Neural progenitor cell (in vitro differentiated cells): ENCODE measurements at regions not wholly inside any gene's neighbourhood (a gene's known extent, or its start where the extent isn't known, plus 50 kb on each side); places are given as distances from the start of the nearest gene placed in this dataset.

Source experiments
- DNase-seq: peaks from one replicate; pipeline ENCODE4 v3.0.0-alpha.2; 2016; ENCODE audit warnings: low spot score
- H2AFZ ChIP-seq: fragments of 200-600 bp; sonication (generic); replicated peaks from 2 replicates; pipeline ENCODE4 v1.6.1; 2016; ENCODE audit warnings: antibody characterized with exemption
- H3F3A ChIP-seq: fragments of 200-600 bp; sonication (generic); 2 replicates; pipeline ENCODE4 v1.6.1; 2016; ENCODE audit warnings: antibody characterized with exemption, low read depth
- H3K27ac ChIP-seq: fragments of 200-600 bp; sonication (generic); 2 replicates; pipeline ENCODE4 v1.5.1; 2016; ENCODE audit warnings: mild to moderate bottlenecking
- H3K27me3 ChIP-seq: fragments of 200-600 bp; sonication (generic); 2 replicates; pipeline ENCODE4 v1.6.1; 2016; ENCODE audit warnings: mild to moderate bottlenecking, moderate library complexity
- H3K36me3 ChIP-seq: fragments of 200-600 bp; sonication (generic); 2 replicates; pipeline ENCODE4 v1.5.1; 2016
- H3K4me1 ChIP-seq: fragments of 200-600 bp; sonication (generic); 2 replicates; pipeline ENCODE4 v1.6.1; 2016; ENCODE audit warnings: mixed run types
- H3K4me2 ChIP-seq: fragments of 200-600 bp; sonication (generic); 2 replicates; pipeline ENCODE4 v1.6.1; 2016
- H3K4me3 ChIP-seq: fragments of 200-600 bp; sonication (generic); 2 replicates; pipeline ENCODE4 v1.5.1; 2016
- H3K79me2 ChIP-seq: fragments of 200-600 bp; sonication (generic); 2 replicates; pipeline ENCODE4 v1.6.1; 2016; ENCODE audit warnings: low read depth
- H3K9ac ChIP-seq: fragments of 200-600 bp; sonication (generic); 2 replicates; pipeline ENCODE4 v1.6.1; 2016
- H3K9me3 ChIP-seq: fragments of 200-600 bp; sonication (generic); 2 replicates; pipeline ENCODE4 v1.5.1; 2016; ENCODE audit warnings: low read depth
- H4K20me1 ChIP-seq: fragments of 200-600 bp; sonication (generic); 2 replicates; pipeline ENCODE4 v1.6.1; 2016; ENCODE audit warnings: low read depth
- H3K27ac Mint-ChIP-seq: 3 replicates; pipeline ENCODE4 v1.8.0; 2021; ENCODE audit warnings: mixed read lengths
- H3K27me3 Mint-ChIP-seq: 2 replicates; pipeline ENCODE4 v1.8.0; 2022; ENCODE audit warnings: low read depth, mild to moderate bottlenecking, inconsistent platforms, moderate library complexity, mixed read lengths; ENCODE audit not compliant: insufficient read depth
- H3K36me3 Mint-ChIP-seq: 3 replicates; pipeline ENCODE4 v1.8.0; 2021; ENCODE audit warnings: mixed read lengths
- H3K4me1 Mint-ChIP-seq: 3 replicates; pipeline ENCODE4 v1.8.0; 2021; ENCODE audit warnings: mixed read lengths
- H3K4me3 Mint-ChIP-seq: 3 replicates; pipeline ENCODE4 v1.8.0; 2021; ENCODE audit warnings: mild to moderate bottlenecking, moderate library complexity, mixed read lengths
- H3K9me3 Mint-ChIP-seq: 3 replicates; pipeline ENCODE4 v1.8.0; 2020; ENCODE audit warnings: mixed read lengths
- CTCF ChIP-seq: fragments of 200-600 bp; sonication (generic); IDR thresholded peaks from 2 replicates; pipeline ENCODE4 v1.5.1; 2017; ENCODE audit warnings: antibody characterized with exemption, mild to moderate bottlenecking
- EZH2 ChIP-seq: fragments of 200-600 bp; sonication (generic); IDR thresholded peaks from 2 replicates; pipeline ENCODE4 v1.6.1; 2017; ENCODE audit warnings: antibody characterized with exemption, mild to moderate bottlenecking, moderate library complexity
- EZH2phosphoT487 ChIP-seq: fragments of 200-600 bp; sonication (generic); IDR thresholded peaks from 2 replicates; pipeline ENCODE4 v1.6.1; 2017; ENCODE audit warnings: antibody characterized with exemption

GRCh38 chr6:167392631-167393316, 67.9 kb downstream of the TTLL2 start:
- no peaks in the 10 kb centered on the region for H4K20me1 ChIP-seq
- no peak overlapping the region for H3K4me3 ChIP-seq
- H3F3A ChIP-seq, result no peaks in the 10 kb centered on the region
- H3K4me2 ChIP-seq, result no peak overlapping the region
- DNase-seq, result peak; percentile 1
- no peak overlapping the region for H3K27ac ChIP-seq
- H3K4me1 ChIP-seq, result no peaks in the 10 kb centered on the region
- Mint-ChIP-seq H3K27ac (no peak overlapping the region), H3K36me3 (no peaks in the 10 kb centered on the region), H3K27me3 (peaks cover 4% of the 10 kb centered on the region), H3K9me3 (peaks cover 3% of the 10 kb centered on the region), H3K4me3 (peak overlapping the region; percentile 66), H3K4me1 (no peaks in the 10 kb centered on the region)
- no peaks in the 10 kb centered on the region for H3K36me3 ChIP-seq
- no peaks in the 10 kb centered on the region for H3K9me3 ChIP-seq
- H2AFZ ChIP-seq, result no peak overlapping the region
- TF ChIP-seq EZH2 (no peak), EZH2phosphoT487 (no peak), CTCF (no peak)
- H3K79me2 ChIP-seq, result no peaks in the 10 kb centered on the region
- H3K27me3 ChIP-seq, result no peaks in the 10 kb centered on the region
- no peak overlapping the region for H3K9ac ChIP-seq

GRCh38 chr6:167393731-167394130, 68.8 kb downstream of the TTLL2 start:
- no peaks in the 10 kb centered on the region for H4K20me1 ChIP-seq
- Mint-ChIP-seq H3K27me3 (peaks cover 4% of the 10 kb centered on the region), H3K27ac (no peak overlapping the region), H3K4me1 (no peaks in the 10 kb centered on the region), H3K9me3 (peaks cover 3% of the 10 kb centered on the region), H3K4me3 (no peak overlapping the region), H3K36me3 (no peaks in the 10 kb centered on the region)
- peak; percentile 0 for DNase-seq
- no peak overlapping the region for H3K4me2 ChIP-seq
- H2AFZ ChIP-seq, result no peak overlapping the region
- H3K9ac ChIP-seq, result no peak overlapping the region
- H3K27me3 ChIP-seq, result no peaks in the 10 kb centered on the region
- H3K79me2 ChIP-seq, result no peaks in the 10 kb centered on the region
- H3K9me3 ChIP-seq, result no peaks in the 10 kb centered on the region
- no peak overlapping the region for H3K4me3 ChIP-seq
- TF ChIP-seq EZH2 (no peak), EZH2phosphoT487 (no peak)
- no peaks in the 10 kb centered on the region for H3K36me3 ChIP-seq
- no peaks in the 10 kb centered on the region for H3F3A ChIP-seq
- H3K27ac ChIP-seq, result no peak overlapping the region
- H3K4me1 ChIP-seq, result no peaks in the 10 kb centered on the region

GRCh38 chr6:167394339-167394738, 69.5 kb downstream of the TTLL2 start:
- Histone ChIP-seq H2AFZ (peak overlapping the region; percentile 9), H4K20me1 (no peaks in the 10 kb centered on the region), H3K27me3 (no peaks in the 10 kb centered on the region), H3K4me3 (no peak overlapping the region), H3K9ac (no peak overlapping the region), H3K79me2 (no peaks in the 10 kb centered on the region), H3K4me2 (no peak overlapping the region), H3K36me3 (no peaks in the 10 kb centered on the region), H3K9me3 (no peaks in the 10 kb centered on the region), H3F3A (no peaks in the 10 kb centered on the region), H3K27ac (no peak overlapping the region), H3K4me1 (no peaks in the 10 kb centered on the region)
- Mint-ChIP-seq H3K9me3 (peaks cover 3% of the 10 kb centered on the region), H3K27me3 (peaks cover 4% of the 10 kb centered on the region), H3K36me3 (no peaks in the 10 kb centered on the region), H3K27ac (no peak overlapping the region), H3K4me3 (no peak overlapping the region), H3K4me1 (no peaks in the 10 kb centered on the region)
- DNase-seq, result peak; percentile 0
- TF ChIP-seq EZH2phosphoT487, result no peak
- TF ChIP-seq EZH2, result no peak
- TF ChIP-seq CTCF, result no peak

- DNase-seq, result no peak
- Mint-ChIP-seq H3K4me1 (no peaks in the 10 kb centered on the region), H3K27ac (peak overlapping the region; percentile 61), H3K27me3 (peaks cover 6% of the 10 kb centered on the region), H3K9me3 (peaks cover 3% of the 10 kb centered on the region), H3K36me3 (no peaks in the 10 kb centered on the region), H3K4me3 (peak overlapping the region; percentile 19)
- no peak overlapping the region for H3K9ac ChIP-seq
- H3K4me3 ChIP-seq, result no peak overlapping the region
- H4K20me1 ChIP-seq, result no peaks in the 10 kb centered on the region
- H2AFZ ChIP-seq, result peak overlapping the region; percentile 9
- H3K27ac ChIP-seq, result no peak overlapping the region
- no peaks in the 10 kb centered on the region for H3K4me1 ChIP-seq
- TF ChIP-seq EZH2phosphoT487 (no peak), EZH2 (no peak), CTCF (no peak)
- H3K79me2 ChIP-seq, result no peaks in the 10 kb centered on the region
- no peaks in the 10 kb centered on the region for H3F3A ChIP-seq
- no peak overlapping the region for H3K4me2 ChIP-seq
- H3K27me3 ChIP-seq, result no peaks in the 10 kb centered on the region
- H3K36me3 ChIP-seq, result no peaks in the 10 kb centered on the region
- no peaks in the 10 kb centered on the region for H3K9me3 ChIP-seq
Measured at GRCh38 chr6:167394820-167395219, 69.9 kb downstream of the TTLL2 start.
